Mesenchymal stem cell (in vitro differentiated cells and primary cell): ENCODE measurements at regions not wholly inside any gene's neighbourhood (a gene's known extent, or its start where the extent isn't known, plus 50 kb on each side); places are given as distances from the start of the nearest gene placed in this dataset.
"Not testable (repeated sequence)": the region's sequence is repeated elsewhere in the genome, so short reads cannot be mapped to it uniquely, and the experiment has no call there.

Experiments
- DNase-seq: peaks from one replicate; pipeline ENCODE4 v3.0.0-alpha.2; 2013
- H2AFZ ChIP-seq: one replicate; pipeline ENCODE4 v1.6.1; 2013; ENCODE audit warnings: low read depth, mild to moderate bottlenecking, control low read depth, inconsistent platforms, low read length, moderate library complexity
- H2AK5ac ChIP-seq: 2 replicates; pipeline ENCODE4 v1.6.1; 2013; ENCODE audit warnings: low read length, moderate library complexity, mild to moderate bottlenecking, inconsistent platforms; ENCODE audit not compliant: severe bottlenecking
- H2BK120ac ChIP-seq: one replicate; pipeline ENCODE4 v1.6.1; 2013; ENCODE audit warnings: low read depth, mild to moderate bottlenecking, inconsistent platforms, low read length, moderate library complexity
- H2BK12ac ChIP-seq, 2 experiments: one replicate each; pipeline ENCODE4 v1.6.1; 2013; ENCODE audit warnings: inconsistent platforms in 2 of 2, low read length in 2 of 2, mild to moderate bottlenecking in 2 of 2, moderate library complexity in 2 of 2, control low read depth in 1 of 2
- H2BK15ac ChIP-seq: one replicate; pipeline ENCODE4 v1.6.1; 2013; ENCODE audit warnings: mild to moderate bottlenecking, low read depth, inconsistent platforms; ENCODE audit not compliant: poor library complexity, severe bottlenecking
- H2BK5ac ChIP-seq: 2 replicates; pipeline ENCODE4 v1.6.1; 2013; ENCODE audit warnings: low read depth, mild to moderate bottlenecking, low read length, control low read depth, inconsistent platforms; ENCODE audit not compliant: poor library complexity, severe bottlenecking
- H3K14ac ChIP-seq, 2 experiments: one replicate each; pipeline ENCODE4 v1.6.1; 2013; ENCODE audit warnings: inconsistent platforms in 2 of 2, low read length in 2 of 2, control low read depth in 1 of 2, mild to moderate bottlenecking in 1 of 2, moderate library complexity in 1 of 2
- H3K18ac ChIP-seq, 2 experiments: one replicate each; pipeline ENCODE4 v1.6.1; 2013; ENCODE audit warnings: inconsistent platforms in 2 of 2, low read length in 2 of 2, control low read depth in 1 of 2, low read depth in 1 of 2, mild to moderate bottlenecking in 1 of 2
- H3K23ac ChIP-seq, 2 experiments: one replicate each; pipeline ENCODE4 v1.6.1; 2013; ENCODE audit warnings: inconsistent platforms in 2 of 2, low read length in 2 of 2, mild to moderate bottlenecking in 2 of 2, moderate library complexity in 2 of 2, control low read depth in 1 of 2
- H3K27ac ChIP-seq: 2 replicates; pipeline ENCODE4 v1.5.1; 2013; ENCODE audit warnings: mild to moderate bottlenecking, moderate library complexity, low read length, control low read depth, inconsistent platforms; ENCODE audit not compliant: poor library complexity, severe bottlenecking
- H3K27me3 ChIP-seq, 2 experiments: 2 replicates each; pipeline versions ENCODE4 v1.6.1 to v1.7.0; 2013; ENCODE audit warnings: low read length in 2 of 2, mild to moderate bottlenecking in 2 of 2, moderate library complexity in 2 of 2, control low read depth in 1 of 2, inconsistent platforms in 1 of 2; ENCODE audit not compliant: control insufficient read depth in 1 of 2, insufficient read depth in 1 of 2
- H3K36me3 ChIP-seq, 2 experiments: 2 replicates each; pipeline versions ENCODE4 v1.6.1 to v1.7.0; 2013; ENCODE audit warnings: low read length in 2 of 2, control low read depth in 1 of 2, inconsistent platforms in 1 of 2, low read depth in 1 of 2, mild to moderate bottlenecking in 1 of 2; ENCODE audit not compliant: insufficient read depth in 2 of 2, control insufficient read depth in 1 of 2
- H3K4ac ChIP-seq, 2 experiments: one replicate each; pipeline ENCODE4 v1.6.1; 2013; ENCODE audit warnings: inconsistent platforms in 2 of 2, low read length in 2 of 2, mild to moderate bottlenecking in 2 of 2, moderate library complexity in 2 of 2, control low read depth in 1 of 2, low read depth in 1 of 2
- H3K4me1 ChIP-seq: 2 replicates; pipeline ENCODE4 v1.6.1; 2013; ENCODE audit warnings: low read depth, low read length, control low read depth; ENCODE audit not compliant: control insufficient read depth, insufficient read depth
- H3K4me2 ChIP-seq: 2 replicates; pipeline ENCODE4 v1.6.1; 2013; ENCODE audit warnings: low read length, mild to moderate bottlenecking, inconsistent platforms; ENCODE audit not compliant: poor library complexity, severe bottlenecking
- H3K4me3 ChIP-seq, 2 experiments: 2 replicates each; pipeline versions ENCODE4 v1.5.1 to v1.7.0; 2013; ENCODE audit warnings: low read length in 2 of 2, mild to moderate bottlenecking in 2 of 2, control low read depth in 1 of 2, low read depth in 1 of 2; ENCODE audit not compliant: insufficient read depth in 1 of 2
- H3K79me1 ChIP-seq: replicated peaks from 2 replicates; pipeline ENCODE4 v1.6.1; 2013; ENCODE audit warnings: mild to moderate bottlenecking, control low read depth, low read length, inconsistent platforms; ENCODE audit not compliant: poor library complexity, severe bottlenecking
- H3K9ac ChIP-seq: 2 replicates; pipeline ENCODE4 v1.7.0; 2013; ENCODE audit warnings: mild to moderate bottlenecking, low read length, moderate library complexity
- H3K9me3 ChIP-seq: 2 replicates; pipeline ENCODE4 v1.7.0; 2013; ENCODE audit warnings: mild to moderate bottlenecking, low read length; ENCODE audit not compliant: control insufficient read depth
- H4K8ac ChIP-seq: one replicate; pipeline ENCODE4 v1.6.1; 2013; ENCODE audit warnings: inconsistent platforms, mild to moderate bottlenecking, low read length, moderate library complexity
- H4K91ac ChIP-seq: one replicate; pipeline ENCODE4 v1.6.1; 2013; ENCODE audit warnings: mild to moderate bottlenecking, low read length, inconsistent platforms
- WGBS: methylation state at CpG from one replicate; pipeline ENCODE4 v1.1.7; 2013; ENCODE audit warnings: mixed read lengths; 5-methylcytosine and 5-hydroxymethylcytosine counted together

DNA sequence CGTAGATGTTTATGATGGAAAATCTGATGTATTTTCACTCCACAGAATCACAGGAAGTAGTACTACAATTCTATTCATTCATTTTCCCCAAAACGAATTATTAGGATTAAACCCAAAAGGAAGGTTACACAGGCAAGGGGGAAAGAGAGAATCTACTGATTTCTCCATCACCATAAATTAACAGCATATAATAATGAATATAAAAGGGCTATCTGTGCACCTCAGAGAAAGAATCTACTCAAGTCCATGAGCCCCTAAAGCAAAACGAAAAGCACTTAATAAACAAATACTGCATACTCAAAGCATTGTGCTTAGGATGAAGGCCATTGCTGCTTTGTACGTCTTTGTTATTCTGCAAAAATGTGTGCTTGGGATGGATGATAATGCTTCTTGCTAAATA lies 740.5 kb upstream of the SEMA6A start:
- Histone ChIP-seq H2AFZ (no peak overlapping the region), H3K36me3 (no peaks in the 10 kb centered on the region), H2BK15ac (no peak overlapping the region), H3K18ac (no peak overlapping the region), H4K91ac (no peak overlapping the region), H3K27me3 (no peaks in the 10 kb centered on the region), H3K4me3 (no peak overlapping the region), H3K14ac (no peak overlapping the region), H2BK12ac (no peak overlapping the region), H3K79me1 (no peaks in the 10 kb centered on the region), H3K4me2 (no peak overlapping the region), H2BK120ac (no peak overlapping the region), H3K9ac (no peak overlapping the region), H4K8ac (no peak overlapping the region), H2AK5ac (no peak overlapping the region), H3K4me1 (no peaks in the 10 kb centered on the region), H2BK5ac (no peak overlapping the region), H3K27ac (no peak overlapping the region), H3K4ac (no peak overlapping the region), H3K23ac (no peak overlapping the region), H3K9me3 (no peaks in the 10 kb centered on the region)
- no peak for DNase-seq
- WGBS = 100% methylated on average over 2 of the region's 4 CpGs

GRCh38 chr5:117304512-117305107 lies 730.0 kb upstream of the SEMA6A start:
- DNase-seq, H3K27ac ChIP-seq, H3K9me3 ChIP-seq, H2BK120ac ChIP-seq, H2AFZ ChIP-seq, H2BK12ac ChIP-seq, H3K4ac ChIP-seq, H3K27me3 ChIP-seq, H2AK5ac ChIP-seq, H4K91ac ChIP-seq, H2BK5ac ChIP-seq, H3K23ac ChIP-seq, H3K79me1 ChIP-seq, H3K4me2 ChIP-seq, H4K8ac ChIP-seq, H3K14ac ChIP-seq, H3K4me3 ChIP-seq, H3K4me1 ChIP-seq, H2BK15ac ChIP-seq, H3K36me3 ChIP-seq, H3K9ac ChIP-seq, H3K18ac ChIP-seq: not testable (repeated sequence)
- 99% methylated on average over 24 of the region's 34 CpGs for WGBS

DNA sequence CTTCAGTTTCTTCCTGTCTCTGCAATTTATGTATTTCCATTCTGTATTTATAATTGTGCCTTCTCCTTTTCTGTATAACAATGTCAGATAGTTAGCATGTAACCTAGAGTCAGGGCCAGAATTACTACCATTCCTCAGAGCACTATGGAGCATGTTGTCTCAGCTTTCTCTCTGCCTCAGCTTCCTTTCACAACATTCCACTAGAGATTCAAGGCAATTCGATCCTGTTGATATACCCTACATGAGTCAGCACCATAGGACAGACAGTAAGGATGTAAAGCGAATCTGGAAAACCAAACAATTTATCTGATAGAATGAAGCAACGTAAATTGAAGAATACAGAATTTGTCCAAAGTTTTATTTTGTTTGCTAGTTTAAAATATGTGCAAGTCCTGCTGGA lies 728.3 kb upstream of the SEMA6A start:
- Histone ChIP-seq H2BK120ac (no peak overlapping the region), H3K4me2 (no peak overlapping the region), H3K18ac (no peak overlapping the region), H3K23ac (no peak overlapping the region), H3K27ac (no peak overlapping the region), H2AK5ac (no peak overlapping the region), H3K4ac (no peak overlapping the region), H3K9ac (no peak overlapping the region), H3K14ac (no peak overlapping the region), H3K27me3 (no peaks in the 10 kb centered on the region), H2BK15ac (no peak overlapping the region), H3K79me1 (no peaks in the 10 kb centered on the region), H4K91ac (no peak overlapping the region), H3K4me3 (no peak overlapping the region), H2BK5ac (no peak overlapping the region), H2AFZ (no peak overlapping the region), H2BK12ac (no peak overlapping the region), H4K8ac (no peak overlapping the region), H3K36me3 (no peaks in the 10 kb centered on the region), H3K9me3 (no peaks in the 10 kb centered on the region), H3K4me1 (no peaks in the 10 kb centered on the region)
- 83% methylated on average over 2 of the region's 3 CpGs for WGBS
- peak; percentile 56 for DNase-seq

GRCh38 chr5:117302473-117302872 lies 727.9 kb upstream of the SEMA6A start:
- Histone ChIP-seq H3K9ac (no peak overlapping the region), H2BK12ac (no peak overlapping the region), H3K4me2 (no peak overlapping the region), H3K27ac (no peak overlapping the region), H3K36me3 (no peaks in the 10 kb centered on the region), H2AFZ (no peak overlapping the region), H3K9me3 (no peaks in the 10 kb centered on the region), H3K18ac (no peak overlapping the region), H3K27me3 (no peaks in the 10 kb centered on the region), H2BK120ac (no peak overlapping the region), H3K79me1 (no peaks in the 10 kb centered on the region), H3K23ac (no peak overlapping the region), H3K14ac (no peak overlapping the region), H3K4me1 (no peaks in the 10 kb centered on the region), H4K8ac (no peak overlapping the region), H3K4me3 (no peak overlapping the region), H3K4ac (no peak overlapping the region), H2BK5ac (no peak overlapping the region), H4K91ac (no peak overlapping the region), H2AK5ac (no peak overlapping the region), H2BK15ac (no peak overlapping the region)
- DNase-seq = no peak
- WGBS = no CpG with 5 or more reads among the region's 1 CpG
